Fibroblast of mammary gland (primary cell): ENCODE measurements at regions not wholly inside any gene's neighbourhood (a gene's known extent, or its start where the extent isn't known, plus 50 kb on each side); places are given as distances from the start of the nearest gene placed in this dataset.
"Not testable (repeated sequence)": the region's sequence is repeated elsewhere in the genome, so short reads cannot be mapped to it uniquely, and the experiment has no call there.

Experiments used
- DNase-seq: peaks from one replicate; pipeline ENCODE4 v3.0.0-alpha.2; 2010; ENCODE audit warnings: low read depth
- H3K4me3 ChIP-seq: 2 replicates; pipeline ENCODE4 v1.5.1; 2011; ENCODE audit warnings: low read depth, mild to moderate bottlenecking, low read length, moderate library complexity; ENCODE audit not compliant: control insufficient read depth
- TF ChIP-seq, protein P1 (sequence below): conservative IDR thresholded peaks from 2 replicates; pipeline ENCODE4 v1.5.1; 2011; ENCODE audit warnings: low read depth, low read length, inconsistent platforms; ENCODE audit not compliant: control insufficient read depth, insufficient read depth

GRCh38 chr17:6254036-6254435 lies 180.9 kb downstream of the AIPL1 start:
- H3K4me3 ChIP-seq, result no peak overlapping the region
- DNase-seq, result peak; percentile 2
- TF ChIP-seq, protein P1, sequence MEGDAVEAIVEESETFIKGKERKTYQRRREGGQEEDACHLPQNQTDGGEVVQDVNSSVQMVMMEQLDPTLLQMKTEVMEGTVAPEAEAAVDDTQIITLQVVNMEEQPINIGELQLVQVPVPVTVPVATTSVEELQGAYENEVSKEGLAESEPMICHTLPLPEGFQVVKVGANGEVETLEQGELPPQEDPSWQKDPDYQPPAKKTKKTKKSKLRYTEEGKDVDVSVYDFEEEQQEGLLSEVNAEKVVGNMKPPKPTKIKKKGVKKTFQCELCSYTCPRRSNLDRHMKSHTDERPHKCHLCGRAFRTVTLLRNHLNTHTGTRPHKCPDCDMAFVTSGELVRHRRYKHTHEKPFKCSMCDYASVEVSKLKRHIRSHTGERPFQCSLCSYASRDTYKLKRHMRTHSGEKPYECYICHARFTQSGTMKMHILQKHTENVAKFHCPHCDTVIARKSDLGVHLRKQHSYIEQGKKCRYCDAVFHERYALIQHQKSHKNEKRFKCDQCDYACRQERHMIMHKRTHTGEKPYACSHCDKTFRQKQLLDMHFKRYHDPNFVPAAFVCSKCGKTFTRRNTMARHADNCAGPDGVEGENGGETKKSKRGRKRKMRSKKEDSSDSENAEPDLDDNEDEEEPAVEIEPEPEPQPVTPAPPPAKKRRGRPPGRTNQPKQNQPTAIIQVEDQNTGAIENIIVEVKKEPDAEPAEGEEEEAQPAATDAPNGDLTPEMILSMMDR, result no peak

DNA sequence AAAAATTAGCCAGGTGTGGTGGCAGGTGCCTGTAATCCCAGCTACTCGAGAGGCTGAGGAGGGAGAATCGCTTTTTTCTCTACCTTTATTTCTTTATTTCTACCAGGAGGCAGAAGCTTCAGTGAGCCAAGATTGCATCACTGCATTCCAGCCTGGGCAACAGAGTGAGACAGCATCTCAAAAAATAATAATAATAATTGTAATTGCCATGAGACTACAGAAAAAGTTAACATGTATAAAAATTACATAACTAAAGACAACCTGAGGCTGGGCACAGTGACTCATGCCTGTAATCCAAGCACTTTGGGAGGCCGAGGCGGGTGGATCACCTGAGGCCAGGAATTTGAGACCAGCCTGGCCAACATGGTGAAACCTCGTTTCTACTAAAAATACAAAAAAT lies 181.5 kb downstream of the WSCD1 start:
- not testable (repeated sequence) for H3K4me3 ChIP-seq, DNase-seq

- TF ChIP-seq, protein P1, result no peak
- no peak for DNase-seq
- no peak overlapping the region for H3K4me3 ChIP-seq
Observed at GRCh38 chr17:6249732-6250131, 179.6 kb downstream of the WSCD1 start.

- TF ChIP-seq, protein P1, result no peak
- H3K4me3 ChIP-seq, result no peak overlapping the region
- DNase-seq, result no peak
Observed at GRCh38 chr17:6248061-6248460, 177.9 kb downstream of the WSCD1 start.

DNA sequence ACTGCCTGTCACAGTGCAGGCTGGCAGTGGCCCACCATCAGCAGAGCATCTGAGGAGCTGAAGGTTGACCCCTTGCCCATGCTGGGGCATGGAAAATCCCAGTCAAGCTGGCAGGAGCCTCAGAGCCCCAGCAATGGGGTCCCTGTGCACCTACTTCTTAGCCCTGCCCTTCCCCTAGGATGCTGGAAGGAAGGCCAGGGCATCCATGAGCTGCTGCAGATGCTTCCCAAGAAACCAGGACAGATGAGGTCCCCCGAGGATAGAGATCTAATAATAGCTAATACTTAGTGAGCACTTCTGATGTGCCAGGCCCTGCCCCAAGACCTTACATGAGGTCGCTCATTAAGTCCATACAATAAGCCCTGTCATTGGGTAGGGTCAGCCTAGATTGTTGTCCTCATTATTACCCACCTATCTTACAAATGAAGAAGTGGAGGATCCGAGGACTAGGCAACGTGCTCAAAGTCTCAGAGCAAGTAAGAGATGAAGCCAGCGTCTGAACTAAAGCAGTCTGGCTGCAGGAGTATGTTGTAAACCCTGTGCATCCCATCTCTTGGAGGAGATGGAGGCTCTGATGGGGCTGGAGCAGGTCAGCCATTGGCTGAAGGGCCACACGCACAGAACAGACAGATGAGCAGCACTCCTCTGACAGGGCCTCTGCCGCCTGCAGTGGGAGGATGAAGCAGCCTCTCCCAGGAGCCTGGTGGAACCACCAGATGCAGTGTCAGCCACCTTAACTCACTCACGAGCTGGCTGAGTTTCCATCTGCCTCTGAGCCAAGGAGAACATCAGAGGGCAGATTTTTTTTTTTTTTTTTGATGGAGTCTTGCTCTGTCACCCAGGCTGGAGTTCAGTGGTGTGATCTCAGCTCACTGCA lies 175.4 kb downstream of the WSCD1 start:
- H3K4me3 ChIP-seq, result no peak overlapping the region
- no peak for DNase-seq
- TF ChIP-seq, protein P1, result no peak

DNA sequence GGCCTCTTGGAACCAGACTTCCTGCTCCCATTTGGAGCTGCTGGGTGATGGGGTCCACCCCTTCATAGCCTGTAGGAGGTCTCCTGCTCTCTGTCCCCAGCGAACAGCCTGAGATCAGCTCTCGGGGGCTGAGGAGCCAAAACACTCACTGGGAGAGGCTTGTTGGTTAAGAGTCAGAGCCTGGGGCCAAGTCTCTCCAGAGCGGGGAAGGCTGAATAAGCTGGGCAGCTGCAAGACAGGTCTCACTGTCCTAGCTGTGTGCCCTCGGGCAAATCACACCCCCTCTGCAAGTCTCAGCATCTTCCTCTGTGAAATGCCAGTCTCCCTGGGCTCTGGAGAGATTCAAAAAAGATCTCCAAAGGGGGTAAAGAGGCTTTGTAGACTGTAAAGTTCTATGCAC lies 174.6 kb downstream of the WSCD1 start:
- TF ChIP-seq, protein P1, result no peak
- DNase-seq, result no peak
- no peak overlapping the region for H3K4me3 ChIP-seq

- no peak overlapping the region for H3K4me3 ChIP-seq
- TF ChIP-seq, protein P1, result no peak
- no peak for DNase-seq
Observed at GRCh38 chr17:6244253-6244652, 174.1 kb downstream of the WSCD1 start.
